ENCODE measurements at regions not wholly inside any gene's neighbourhood (a gene's known extent, or its start where the extent isn't known, plus 50 kb on each side); places are given as distances from the start of the nearest gene placed in this dataset.
"Not testable (repeated sequence)": the region's sequence is repeated elsewhere in the genome, so short reads cannot be mapped to it uniquely, and the experiment has no call there.

DNA sequence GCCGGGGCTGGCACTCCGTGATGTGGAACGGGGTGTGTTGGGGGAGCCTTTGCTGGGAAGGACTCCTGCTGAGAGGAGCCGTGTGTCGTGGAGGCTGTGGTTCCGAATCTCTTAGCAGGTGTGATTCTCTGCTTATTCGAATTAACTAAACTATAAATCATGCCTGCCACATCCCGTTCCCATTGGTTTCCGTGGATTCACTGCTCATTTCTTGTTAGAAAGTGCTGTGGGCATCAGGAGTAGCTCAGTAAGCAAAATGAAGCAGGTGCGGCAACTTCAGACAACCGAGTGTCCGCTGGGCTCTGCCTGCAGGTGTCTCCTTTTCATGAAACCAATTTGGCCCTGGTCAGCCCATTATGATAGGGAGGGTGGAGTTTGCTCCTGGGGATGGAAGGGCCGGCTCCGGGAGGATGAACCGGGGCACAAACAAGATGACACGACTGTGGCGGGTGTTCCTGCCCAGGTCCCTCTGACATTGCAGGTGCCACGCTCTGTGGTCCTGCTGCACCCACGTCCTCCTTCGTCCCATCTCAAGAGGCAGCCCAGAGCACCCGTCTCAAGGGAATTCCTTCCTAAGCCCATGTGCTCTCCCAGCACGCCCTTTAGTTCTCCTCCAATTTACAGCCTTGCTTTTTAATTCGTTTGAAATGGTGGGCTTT lies 251.7 kb downstream of the ADGRD1 start:
- TF ChIP-seq POLR2A (IDR thresholded peaks at IDR 0.05; ENCODE audit: low read length); GATA1 (IDR thresholded peaks at IDR 0.05; ENCODE audit: low read depth, low read length): not testable (repeated sequence)
